SK-N-SH (cell line): ENCODE measurements at regions not wholly inside any gene's neighbourhood (a gene's known extent, or its start where the extent isn't known, plus 50 kb on each side); places are given as distances from the start of the nearest gene placed in this dataset.

Experiments
- ELF1 ChIP-seq: IDR thresholded peaks from 2 replicates; pipeline ENCODE4 v1.4.0; 2012
- EZH2phosphoT487 ChIP-seq: fragments of 200-600 bp; sonication (generic); IDR thresholded peaks from 2 replicates; pipeline ENCODE4 v1.6.1; 2017; ENCODE audit warnings: low read depth, mixed run types, mild to moderate bottlenecking, antibody characterized with exemption, moderate library complexity, borderline replicate concordance
- FOXM1 ChIP-seq: IDR thresholded peaks from 2 replicates; pipeline ENCODE4 v1.4.0; 2012; ENCODE audit warnings: low read depth, mild to moderate bottlenecking
- GATA2 ChIP-seq: sonication (generic); formaldehyde crosslinking; IDR thresholded peaks from 2 replicates; pipeline ENCODE4 v1.5.0; 2020; ENCODE audit warnings: mild to moderate bottlenecking, missing genetic modification reagents
- POLR2AphosphoS5 ChIP-seq: IDR thresholded peaks from 2 replicates; pipeline ENCODE4 v1.6.1; 2012; ENCODE audit warnings: low read depth, low read length
- RAD21 ChIP-seq: IDR thresholded peaks from 2 replicates; pipeline ENCODE4 v1.6.1; 2012; ENCODE audit warnings: mild to moderate bottlenecking, low read length
- RCOR1 ChIP-seq: fragments of 150-350 bp; IDR thresholded peaks from 2 replicates; pipeline ENCODE4 v1.6.1; 2017; ENCODE audit warnings: antibody characterized with exemption, low read length
- SIN3A ChIP-seq: IDR thresholded peaks from 2 replicates; pipeline ENCODE4 v1.6.1; 2012; ENCODE audit warnings: low read depth, mild to moderate bottlenecking, low read length, moderate library complexity, borderline replicate concordance
- TEAD4 ChIP-seq: IDR thresholded peaks from 2 replicates; pipeline ENCODE4 v1.4.0; 2012; ENCODE audit warnings: mild to moderate bottlenecking, borderline replicate concordance; ENCODE audit not compliant: insufficient read depth
- USF1 ChIP-seq: IDR thresholded peaks from 2 replicates; pipeline ENCODE4 v1.4.0; 2012; ENCODE audit warnings: low read depth, borderline replicate concordance
- ZBTB33 ChIP-seq: IDR thresholded peaks from 2 replicates; pipeline ENCODE4 v1.4.0; 2012; ENCODE audit warnings: low read depth, borderline replicate concordance
- TF ChIP-seq, protein P1 (sequence below): fragments of 200-600 bp; sonication (generic); IDR thresholded peaks from 2 replicates; pipeline ENCODE4 v1.6.1; 2017; ENCODE audit warnings: antibody characterized with exemption, mild to moderate bottlenecking, moderate library complexity
- TF ChIP-seq, protein P2 (sequence below): IDR thresholded peaks from 2 replicates; pipeline ENCODE4 v1.6.1; 2012; ENCODE audit warnings: mild to moderate bottlenecking, low read depth, low read length, moderate library complexity

DNA sequence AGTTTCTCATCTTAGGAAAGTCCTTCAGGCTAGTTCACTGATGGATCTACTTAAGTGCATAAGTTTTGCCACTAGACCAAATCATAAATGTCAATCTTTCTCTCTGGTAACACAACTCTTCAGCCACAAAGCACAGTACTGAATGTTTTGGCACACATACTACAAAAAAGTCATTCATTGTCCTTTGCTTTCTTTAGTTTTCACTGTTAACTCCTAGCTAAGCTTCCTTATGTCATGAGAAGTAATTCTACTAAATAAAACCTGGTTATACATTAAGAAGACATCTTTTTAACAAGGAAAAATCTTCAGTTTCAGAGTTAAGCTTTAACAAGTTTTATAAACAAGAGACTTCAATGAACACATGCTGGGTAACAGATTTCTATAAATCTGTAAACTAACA lies 379.2 kb upstream of the NFIA start:
- TF ChIP-seq RAD21 (no peak), SIN3A (no peak), TEAD4 (no peak), ELF1 (no peak), USF1 (no peak), ZBTB33 (no peak), FOXM1 (no peak), POLR2AphosphoS5 (no peak), RCOR1 (no peak), GATA2 (CRISPR knock-in tag) (no peak), EZH2phosphoT487 (no peak)
- TF ChIP-seq, protein P1, sequence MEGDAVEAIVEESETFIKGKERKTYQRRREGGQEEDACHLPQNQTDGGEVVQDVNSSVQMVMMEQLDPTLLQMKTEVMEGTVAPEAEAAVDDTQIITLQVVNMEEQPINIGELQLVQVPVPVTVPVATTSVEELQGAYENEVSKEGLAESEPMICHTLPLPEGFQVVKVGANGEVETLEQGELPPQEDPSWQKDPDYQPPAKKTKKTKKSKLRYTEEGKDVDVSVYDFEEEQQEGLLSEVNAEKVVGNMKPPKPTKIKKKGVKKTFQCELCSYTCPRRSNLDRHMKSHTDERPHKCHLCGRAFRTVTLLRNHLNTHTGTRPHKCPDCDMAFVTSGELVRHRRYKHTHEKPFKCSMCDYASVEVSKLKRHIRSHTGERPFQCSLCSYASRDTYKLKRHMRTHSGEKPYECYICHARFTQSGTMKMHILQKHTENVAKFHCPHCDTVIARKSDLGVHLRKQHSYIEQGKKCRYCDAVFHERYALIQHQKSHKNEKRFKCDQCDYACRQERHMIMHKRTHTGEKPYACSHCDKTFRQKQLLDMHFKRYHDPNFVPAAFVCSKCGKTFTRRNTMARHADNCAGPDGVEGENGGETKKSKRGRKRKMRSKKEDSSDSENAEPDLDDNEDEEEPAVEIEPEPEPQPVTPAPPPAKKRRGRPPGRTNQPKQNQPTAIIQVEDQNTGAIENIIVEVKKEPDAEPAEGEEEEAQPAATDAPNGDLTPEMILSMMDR = no peak
- TF ChIP-seq, protein P2, sequence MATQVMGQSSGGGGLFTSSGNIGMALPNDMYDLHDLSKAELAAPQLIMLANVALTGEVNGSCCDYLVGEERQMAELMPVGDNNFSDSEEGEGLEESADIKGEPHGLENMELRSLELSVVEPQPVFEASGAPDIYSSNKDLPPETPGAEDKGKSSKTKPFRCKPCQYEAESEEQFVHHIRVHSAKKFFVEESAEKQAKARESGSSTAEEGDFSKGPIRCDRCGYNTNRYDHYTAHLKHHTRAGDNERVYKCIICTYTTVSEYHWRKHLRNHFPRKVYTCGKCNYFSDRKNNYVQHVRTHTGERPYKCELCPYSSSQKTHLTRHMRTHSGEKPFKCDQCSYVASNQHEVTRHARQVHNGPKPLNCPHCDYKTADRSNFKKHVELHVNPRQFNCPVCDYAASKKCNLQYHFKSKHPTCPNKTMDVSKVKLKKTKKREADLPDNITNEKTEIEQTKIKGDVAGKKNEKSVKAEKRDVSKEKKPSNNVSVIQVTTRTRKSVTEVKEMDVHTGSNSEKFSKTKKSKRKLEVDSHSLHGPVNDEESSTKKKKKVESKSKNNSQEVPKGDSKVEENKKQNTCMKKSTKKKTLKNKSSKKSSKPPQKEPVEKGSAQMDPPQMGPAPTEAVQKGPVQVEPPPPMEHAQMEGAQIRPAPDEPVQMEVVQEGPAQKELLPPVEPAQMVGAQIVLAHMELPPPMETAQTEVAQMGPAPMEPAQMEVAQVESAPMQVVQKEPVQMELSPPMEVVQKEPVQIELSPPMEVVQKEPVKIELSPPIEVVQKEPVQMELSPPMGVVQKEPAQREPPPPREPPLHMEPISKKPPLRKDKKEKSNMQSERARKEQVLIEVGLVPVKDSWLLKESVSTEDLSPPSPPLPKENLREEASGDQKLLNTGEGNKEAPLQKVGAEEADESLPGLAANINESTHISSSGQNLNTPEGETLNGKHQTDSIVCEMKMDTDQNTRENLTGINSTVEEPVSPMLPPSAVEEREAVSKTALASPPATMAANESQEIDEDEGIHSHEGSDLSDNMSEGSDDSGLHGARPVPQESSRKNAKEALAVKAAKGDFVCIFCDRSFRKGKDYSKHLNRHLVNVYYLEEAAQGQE = no peak
